ENCODE measurements at regions not wholly inside any gene's neighbourhood (a gene's known extent, or its start where the extent isn't known, plus 50 kb on each side); places are given as distances from the start of the nearest gene placed in this dataset.
"Not testable (repeated sequence)": the region's sequence is repeated elsewhere in the genome, so short reads cannot be mapped to it uniquely, and the experiment has no call there.

DNA sequence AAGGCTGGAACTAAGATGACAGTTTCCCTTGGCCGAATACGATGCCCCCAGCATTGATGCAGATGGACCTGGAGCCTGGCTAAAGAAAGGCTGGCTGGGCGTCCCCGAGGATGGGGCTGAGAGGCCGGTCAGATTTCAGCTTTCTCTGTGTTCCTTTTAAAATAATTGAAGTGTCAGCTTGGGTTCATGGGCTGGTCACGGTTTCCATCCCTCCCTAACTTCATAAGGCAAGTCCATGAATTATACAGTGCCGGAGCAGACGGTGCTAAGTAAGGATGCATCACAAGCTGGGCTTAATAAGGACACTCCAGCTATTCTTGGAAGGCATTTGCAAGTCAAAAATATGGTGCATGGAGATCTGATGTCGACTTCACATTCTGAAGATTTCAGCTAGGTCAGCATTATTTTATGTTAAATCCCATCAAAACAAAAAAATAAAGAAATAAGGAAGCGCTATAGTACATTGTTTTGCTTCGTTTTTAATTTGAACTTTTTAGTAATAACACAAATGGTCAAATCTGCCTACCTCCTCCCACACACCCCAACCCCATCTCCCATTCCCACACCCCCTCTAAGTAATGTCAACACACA, 220.8 kb downstream of the RPLP1 start:
- no peak for DNase-seq (ENCODE audit: low read depth, low spot score)

DNA sequence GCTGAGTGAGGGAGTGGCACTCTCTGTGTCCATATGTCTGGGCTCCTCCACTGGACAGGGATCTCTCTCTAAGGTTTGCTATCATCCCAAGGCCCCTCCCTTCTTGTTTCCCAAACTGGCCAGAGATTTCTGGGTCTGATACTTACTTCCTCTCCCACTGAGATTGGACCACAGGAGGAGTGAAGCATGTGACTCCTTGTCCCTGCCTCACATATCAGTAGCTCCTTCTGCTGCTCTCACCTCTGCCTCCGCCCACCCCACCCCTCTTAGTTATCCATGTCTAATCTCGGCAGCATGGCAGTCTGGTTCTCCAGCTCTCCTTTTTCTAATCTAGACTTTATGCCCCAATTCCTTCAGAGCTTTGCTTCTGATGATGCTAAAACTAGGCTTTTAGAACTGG, 223.1 kb downstream of the RPLP1 start:
- no peak for DNase-seq (ENCODE audit: low read depth, low spot score)

DNA sequence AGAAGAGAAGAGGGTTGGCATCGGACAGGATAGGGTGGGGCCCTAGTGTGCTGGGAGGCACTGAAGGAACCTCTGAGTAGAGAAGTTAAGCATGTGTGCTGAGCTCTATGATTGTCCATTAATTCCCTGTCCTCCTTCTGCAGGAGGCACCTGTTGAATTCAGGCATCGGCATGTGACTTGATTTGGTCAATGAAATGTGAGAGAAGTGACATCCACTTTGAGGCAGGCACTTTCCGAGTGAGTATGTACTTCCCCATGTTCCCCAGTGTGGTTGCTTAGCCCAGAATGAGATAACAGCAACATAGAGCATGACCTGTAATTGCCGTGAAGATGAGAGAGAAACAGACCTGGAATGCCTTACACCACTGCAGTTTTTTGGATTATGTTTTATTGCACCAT, 224.8 kb downstream of the RPLP1 start:
- no peak for DNase-seq (ENCODE audit: low read depth, low spot score)

DNA sequence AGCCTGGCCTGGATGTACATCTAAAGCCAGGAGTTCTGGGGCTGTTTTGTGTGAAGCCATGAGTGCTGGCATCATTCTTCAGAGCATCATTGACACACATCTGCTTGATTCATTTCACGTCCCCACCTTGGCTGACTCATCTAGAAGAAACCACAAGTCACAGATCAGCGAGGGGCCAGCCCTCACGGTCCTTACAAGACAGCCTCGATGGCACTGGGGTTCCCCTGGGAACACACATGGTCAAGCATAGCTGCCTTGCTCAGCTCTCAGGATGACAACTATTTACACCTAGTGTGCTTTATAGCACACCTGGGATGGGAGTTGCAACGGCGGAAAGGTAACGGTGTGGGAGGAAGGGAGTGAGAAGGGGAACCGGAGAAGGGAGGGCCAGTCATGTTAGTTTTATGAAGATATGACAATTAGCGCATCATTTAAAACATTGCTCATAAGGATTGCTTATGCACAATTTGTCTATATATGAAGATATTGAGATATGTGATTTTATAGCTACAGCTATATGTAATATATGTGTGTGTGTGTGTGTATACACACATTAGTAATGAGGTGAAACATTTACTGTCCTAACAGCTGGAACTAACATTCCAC, 227.1 kb downstream of the RPLP1 start:
- DNase-seq (ENCODE audit: low read depth, low spot score) = no peak

DNA sequence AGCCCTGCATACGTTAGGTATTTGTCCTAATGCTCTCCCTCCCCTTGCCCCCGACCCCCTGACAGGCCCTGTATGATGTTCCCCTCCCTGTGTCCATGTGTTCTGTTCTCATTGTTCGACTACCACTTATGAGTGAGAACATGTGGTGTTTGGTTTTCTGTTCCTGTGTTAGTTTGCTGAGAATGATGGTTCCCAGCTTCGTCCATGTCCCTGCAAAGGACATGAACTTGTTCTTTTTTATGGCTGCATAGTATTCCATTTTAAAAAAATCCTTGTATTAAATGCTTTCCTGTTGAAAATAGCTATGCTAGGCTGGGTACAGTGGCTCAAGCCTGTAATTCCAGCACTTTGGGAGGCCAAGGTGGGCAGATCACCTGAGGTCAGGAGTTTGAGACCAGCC, 232.2 kb downstream of the RPLP1 start:
- DNase-seq (ENCODE audit: low read depth, low spot score) = not testable (repeated sequence)

DNA sequence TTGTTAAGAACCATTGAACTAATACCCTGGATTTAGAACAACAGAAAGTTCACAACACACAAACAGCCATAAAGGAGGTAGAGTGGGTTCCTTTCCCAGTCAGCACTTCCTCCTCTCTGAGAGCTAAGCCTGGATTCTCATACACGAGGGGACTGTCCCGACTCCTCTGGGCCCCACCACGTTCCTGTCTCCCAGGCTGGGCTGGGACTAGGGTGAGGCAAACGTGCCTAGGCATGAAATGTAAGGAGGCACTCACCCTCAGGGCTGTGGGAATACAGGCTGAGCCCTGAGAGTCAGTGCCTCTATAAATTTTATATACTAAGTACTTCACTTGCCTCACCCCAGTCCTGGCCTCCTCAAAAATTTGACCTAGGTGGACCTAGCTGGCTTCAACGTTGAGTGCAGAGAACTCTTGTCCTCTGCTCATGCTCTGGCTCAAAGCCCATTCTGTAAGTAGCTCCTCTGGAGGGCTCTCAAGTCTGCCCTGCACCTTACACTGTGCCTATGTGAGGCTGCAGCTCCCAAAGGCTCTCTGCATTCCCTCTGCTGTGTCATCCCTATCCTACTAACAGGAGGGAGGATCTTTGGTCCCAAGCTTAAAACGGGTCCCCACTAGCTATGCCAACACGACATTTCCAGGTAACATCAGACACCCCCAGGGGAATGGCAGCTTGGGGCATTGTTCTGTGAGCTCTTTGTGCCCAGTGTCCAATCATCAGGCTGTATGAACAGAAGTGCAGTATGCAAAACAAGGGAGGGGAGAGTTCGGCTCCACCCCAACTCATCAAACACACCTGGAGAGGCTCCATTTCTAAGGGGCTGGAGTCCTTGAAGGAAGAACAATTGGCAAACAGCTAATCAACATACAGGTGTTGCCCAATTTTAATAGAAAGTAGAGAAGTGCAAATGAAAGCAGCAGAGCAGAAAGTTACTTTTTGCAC, 233.2 kb downstream of the RPLP1 start:
- DNase-seq (ENCODE audit: low read depth, low spot score) = no peak

DNA sequence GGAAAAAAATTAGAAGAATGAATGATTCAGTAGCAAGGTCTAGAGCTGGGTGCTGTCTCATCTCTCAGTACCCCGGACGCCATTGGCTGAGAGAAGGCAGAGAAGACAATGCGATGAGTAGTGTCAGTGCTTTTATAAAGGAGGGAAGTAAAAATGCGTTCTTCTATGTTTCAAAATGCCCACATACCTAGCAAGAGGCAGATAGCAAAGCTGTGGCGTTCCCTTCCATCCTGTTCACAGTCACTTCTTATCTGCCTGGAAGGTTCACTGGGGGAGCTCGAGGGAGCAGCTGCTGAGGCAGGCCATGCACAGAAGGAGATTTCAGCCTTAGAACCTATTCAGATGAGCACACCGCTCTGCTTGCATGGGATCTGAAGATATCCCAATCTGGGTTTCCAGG, 234.0 kb downstream of the RPLP1 start:
- DNase-seq (ENCODE audit: low read depth, low spot score) = no peak

DNA sequence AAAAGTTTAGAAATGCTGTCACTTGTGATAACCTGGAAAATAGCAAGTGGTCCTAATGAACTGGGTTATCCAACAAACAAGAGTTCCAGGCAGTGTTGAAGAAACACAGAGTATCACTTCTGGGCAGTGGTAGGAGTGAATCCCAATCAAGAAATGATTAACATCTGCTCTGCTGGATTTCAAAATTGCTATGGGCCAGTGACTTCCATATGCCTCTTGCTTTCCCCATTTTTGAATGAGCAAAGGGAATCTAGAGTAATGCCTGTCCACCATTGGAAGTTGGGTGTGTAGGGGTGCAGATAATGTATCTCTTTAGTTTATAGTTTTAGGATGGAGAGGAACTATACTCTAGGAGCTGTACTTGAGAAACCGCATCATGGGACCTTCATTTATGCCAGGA, 236.5 kb downstream of the RPLP1 start:
- DNase-seq (ENCODE audit: low read depth, low spot score) = no peak

DNA sequence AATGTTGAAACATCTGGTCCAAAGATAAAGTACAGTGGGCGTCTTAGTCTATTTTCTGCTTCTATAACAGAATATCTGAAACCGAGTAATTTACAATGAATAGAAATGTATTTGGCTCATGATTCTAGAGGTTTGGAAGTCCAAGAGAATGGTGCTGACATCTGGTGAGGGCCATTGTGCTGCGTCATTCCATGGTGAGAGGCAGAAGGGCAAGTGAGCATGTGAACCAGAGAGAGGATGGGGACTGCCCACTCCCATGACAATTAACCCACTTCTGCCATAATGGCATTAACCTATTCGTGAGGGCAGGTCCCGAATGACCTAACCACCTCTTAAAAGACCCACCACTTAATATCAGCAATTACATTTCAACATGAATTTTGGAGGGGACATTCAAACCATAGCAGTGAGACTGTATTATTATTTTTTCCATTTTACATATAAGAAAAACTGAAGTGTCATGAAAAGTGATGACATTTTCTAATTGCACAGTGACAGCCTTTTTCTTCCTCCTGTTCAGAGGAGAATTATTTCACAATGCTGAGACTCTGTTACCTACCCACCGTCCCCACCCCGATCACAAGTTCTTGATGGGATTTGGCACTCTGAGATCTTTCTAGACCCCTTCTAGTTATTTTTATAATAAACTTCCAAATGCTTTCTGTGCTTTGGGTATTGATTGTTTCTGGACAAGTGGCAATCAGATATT, 238.8 kb downstream of the RPLP1 start:
- DNase-seq (ENCODE audit: low read depth, low spot score) = no peak

DNA sequence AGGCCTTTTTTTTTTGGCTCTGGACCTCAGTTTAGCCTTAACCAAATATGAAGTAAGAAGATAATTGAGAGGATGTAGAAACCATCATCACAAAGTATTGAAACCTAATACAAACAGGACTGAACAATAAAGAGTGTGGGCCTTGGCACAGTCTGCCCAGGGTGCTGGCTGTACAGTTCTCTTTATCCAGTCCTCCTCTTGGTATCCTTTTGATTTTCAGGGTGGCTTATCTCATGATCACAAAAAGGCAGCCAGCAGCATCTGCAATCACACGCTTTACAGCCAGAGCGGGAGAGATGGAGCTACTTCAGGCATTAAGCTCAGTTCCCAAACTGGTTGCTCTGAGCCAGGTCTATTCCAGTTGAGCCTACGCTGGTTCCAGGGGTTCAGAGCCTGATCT, 239.7 kb downstream of the RPLP1 start:
- DNase-seq (ENCODE audit: low read depth, low spot score) = no peak

DNA sequence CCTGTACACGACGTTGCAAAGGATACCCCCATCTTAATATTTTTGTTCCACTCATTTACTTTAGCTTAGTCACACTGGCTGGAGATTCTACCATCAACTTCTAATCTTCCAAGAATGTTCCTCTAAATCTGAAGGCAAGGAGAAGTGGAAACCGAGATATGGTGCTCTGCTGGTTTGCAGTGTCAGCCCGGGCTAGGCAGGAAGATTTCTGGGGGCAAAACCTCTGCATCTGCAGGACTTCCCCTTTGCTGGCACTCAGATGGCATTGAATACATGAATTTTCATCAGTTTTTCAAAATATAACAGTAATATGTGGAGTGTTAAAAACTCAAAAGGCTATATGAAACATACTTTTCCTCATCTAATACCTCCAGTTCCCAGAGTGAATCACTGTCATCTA, 240.4 kb downstream of the RPLP1 start:
- no peak for DNase-seq (ENCODE audit: low read depth, low spot score)

DNA sequence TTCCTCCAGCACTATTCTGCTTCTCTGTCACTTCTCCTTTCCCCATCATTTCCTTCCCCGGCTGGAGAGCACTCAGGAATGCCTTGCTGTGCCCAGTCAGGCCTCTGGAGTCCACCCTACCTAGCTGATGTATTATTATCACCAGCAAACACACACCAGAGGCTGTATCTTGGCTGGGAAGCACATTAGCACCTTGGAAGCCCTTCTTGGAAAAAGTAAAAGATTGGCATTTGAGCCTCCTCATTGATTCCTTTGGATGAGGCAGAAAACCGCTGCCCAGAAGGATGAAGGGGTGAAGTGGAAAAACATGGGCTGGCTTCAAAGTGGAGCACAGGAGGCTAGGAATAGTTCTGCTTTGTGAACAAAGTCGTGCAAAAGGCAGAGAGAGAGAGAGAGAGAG, 244.3 kb downstream of the RPLP1 start:
- DNase-seq (ENCODE audit: low read depth, low spot score) = no peak

DNA sequence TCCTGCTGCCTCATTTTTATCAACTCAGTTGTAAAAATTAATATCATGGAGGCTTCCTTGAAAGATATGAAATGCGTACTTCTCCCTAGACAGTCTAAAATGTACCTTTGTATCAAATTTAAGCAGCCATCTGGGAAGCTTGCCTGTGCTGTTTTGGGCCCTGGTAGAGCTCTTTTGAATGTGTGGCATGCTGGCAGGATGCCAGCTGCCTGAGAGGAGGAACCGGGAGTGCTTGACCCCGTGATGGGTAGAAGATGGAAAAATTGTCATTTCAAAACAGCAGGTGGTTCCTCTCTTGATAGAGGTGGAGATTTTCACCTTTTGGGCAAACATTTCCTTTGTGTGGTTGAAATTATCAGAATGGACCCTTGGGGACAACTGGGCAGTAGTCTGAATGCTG, 245.3 kb downstream of the RPLP1 start:
- no peak for DNase-seq (ENCODE audit: low read depth, low spot score)

DNA sequence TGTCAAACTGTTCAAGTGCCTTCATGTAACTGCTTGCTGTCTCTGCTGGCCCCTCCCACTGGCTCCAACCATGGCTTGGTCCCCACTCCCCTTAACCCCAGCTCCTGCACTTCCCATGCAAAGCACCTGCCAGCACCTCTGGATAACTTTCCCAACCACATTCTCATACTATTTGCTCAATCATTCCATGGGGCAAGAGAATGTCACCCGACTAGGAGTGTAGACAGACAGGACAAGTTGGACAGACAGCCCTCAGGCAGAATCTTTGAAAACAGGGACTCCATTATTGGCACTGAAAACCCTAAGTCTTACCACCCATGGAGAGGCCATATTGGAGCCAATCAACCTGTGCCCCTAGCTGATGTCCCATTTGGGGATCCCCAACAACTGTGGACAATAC, 246.5 kb downstream of the RPLP1 start:
- DNase-seq (ENCODE audit: low read depth, low spot score) = no peak

DNA sequence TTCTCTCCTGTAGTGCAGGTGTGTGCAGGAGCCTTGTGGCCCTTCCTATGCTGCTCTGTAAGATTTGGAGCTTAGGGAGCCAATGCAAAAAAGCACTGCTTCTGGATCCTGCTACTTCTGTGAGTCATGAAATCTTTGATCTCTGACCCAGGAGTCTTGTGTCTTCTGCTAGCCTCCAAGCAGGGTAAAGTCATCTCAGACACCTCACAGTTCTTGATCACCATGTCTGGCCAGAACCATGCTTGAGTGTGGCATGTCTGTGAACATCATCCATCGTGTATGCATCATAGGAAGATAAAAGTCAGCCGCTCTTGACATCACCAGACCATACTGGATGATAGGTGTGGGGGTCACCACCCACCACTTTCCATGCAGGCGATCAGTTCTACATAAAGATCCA, 247.8 kb downstream of the RPLP1 start:
- DNase-seq (ENCODE audit: low read depth, low spot score) = no peak

DNA sequence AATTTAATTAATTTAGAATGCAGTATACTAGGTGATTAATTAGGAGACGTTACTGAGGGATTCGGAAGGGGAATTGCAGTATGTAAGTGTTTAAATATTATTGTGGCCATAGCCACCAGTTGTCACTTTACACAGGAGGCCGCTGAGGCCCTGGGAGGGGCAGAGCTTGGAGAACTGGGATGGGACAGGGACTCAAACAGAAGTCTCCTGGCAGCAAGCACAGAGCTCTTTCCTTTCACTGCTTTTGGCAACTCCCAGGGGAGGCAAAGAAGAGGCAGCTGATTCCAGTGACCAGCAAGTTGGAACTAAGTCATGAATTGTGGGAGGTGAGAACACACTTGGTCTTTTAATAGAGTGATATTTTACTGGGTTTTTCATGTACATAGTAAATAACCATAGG, 248.6 kb downstream of the RPLP1 start:
- no peak for DNase-seq (ENCODE audit: low read depth, low spot score)

DNA sequence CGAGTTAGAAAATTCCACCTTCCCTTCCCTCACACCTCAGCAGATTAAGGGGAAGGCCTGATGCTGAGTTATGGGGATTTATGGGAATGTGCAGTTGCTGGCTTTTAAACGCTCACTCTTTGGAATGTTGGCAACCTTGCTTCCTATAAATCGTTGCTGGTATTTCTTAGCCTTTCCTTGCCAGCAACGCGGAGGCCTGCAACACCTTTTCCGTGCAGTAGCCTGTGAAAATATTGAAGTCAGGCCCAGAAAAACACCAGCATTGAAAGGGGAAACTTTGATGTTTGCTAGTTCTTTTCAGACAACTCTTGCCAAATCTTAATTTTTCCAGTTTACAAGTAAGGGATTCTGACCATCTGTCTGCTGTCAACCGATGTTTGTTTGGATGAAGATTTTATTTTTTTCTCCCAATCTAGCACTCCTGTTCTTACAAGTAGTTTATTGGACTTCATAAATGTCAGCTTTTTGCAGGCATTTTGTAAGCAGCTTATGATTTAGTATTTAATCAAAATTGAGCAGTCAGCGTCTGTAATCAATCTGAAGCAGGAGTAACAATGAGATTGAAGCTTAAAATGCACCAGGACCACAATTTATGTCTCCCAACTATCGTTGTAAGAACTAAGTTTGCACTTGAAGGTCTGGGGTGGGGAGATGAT, 251.0 kb downstream of the RPLP1 start:
- no peak for DNase-seq (ENCODE audit: low read depth, low spot score)

DNA sequence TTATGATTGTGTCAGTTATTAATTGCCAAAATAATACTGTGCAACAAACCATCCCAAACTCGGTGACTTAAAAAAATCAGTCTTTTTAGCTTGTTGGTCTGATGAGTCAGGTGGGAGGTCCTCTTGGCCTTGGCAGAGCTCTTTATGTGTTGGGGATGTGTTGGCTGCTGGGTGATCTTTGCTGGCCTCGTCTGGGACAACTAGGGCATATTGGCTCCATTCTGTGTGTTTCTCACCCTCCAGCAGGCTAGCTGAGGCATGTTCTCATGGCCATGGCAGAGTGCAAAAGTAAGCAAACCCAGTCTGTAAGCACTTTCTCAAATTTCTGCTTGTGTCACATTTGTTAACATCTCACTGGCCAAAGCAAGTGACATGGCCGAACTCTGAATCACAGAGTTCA, 251.6 kb downstream of the RPLP1 start:
- no peak for DNase-seq (ENCODE audit: low read depth, low spot score)

DNA sequence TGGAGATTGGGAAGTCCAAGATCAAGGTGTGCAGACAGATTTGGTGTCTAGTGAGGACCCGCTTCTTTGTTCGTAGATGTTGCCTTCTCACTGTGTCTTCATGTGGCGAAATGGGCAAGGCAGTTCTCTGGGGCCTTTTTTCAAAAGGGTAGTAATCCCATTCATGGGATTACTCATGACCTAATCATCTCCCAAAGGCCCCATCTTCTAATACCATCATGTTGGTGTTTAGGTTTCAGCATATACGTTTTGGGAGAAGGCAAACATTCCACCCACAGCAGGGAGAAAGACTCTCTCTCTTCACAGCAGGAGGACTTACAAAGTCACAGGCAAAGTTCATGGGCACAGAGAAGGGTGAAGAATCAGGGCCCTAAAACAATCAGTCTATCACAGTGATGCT, 252.1 kb downstream of the RPLP1 start:
- DNase-seq (ENCODE audit: low read depth, low spot score) = no peak

DNA sequence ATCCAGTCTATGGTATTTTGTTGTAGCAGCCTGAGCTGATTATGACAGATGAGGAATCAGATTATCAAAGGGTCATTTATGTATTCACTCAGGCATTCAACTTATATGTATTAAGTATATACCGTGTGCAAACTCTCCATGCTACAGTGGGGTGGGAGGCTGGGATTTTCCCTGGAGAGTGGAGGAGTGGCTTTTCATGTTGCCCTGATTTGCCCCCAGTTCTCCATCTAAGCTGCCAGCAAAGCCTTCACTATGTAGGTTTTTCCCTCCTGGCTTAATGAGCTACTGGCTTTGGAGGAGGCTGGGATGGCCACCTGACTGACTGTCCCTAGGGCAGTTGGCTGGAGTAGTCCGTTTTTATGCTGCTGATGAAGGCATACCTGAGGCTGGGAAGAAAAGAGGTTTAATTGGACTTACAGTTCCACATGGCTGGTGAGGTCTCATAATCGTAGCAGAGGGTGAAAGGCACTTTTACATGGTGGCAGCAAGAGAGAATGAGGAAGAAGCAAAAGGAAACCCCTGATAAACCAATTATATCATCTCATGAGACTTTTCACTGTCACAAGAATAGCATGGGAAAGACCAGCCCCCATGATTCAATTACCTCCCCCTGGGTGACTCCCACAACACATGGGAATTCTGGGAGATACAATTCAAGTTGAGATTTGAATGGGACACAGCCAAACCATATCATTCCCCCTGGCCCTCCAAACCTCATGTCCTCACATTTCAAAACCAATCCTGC, 253.9 kb downstream of the RPLP1 start:
- DNase-seq (ENCODE audit: low read depth, low spot score) = no peak

DNA sequence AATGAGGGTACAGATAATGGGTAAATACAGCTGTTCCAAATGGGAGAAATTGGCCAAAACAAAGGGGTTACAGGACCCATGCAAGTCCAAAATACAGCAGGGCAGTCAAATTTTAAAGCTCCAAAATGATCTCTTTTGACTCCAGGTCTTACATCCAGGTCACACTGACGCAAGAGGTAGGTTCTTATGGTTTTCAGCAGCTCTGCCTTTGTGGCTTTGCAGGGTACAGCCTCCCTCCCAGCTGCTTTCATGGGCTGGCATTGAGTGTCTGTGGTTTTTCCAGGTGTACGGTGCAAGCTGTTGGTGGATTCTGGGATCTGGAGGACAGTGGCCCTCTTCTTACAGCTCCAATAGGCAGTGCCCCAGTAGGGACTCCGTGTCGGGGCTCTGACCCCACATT, 254.6 kb downstream of the RPLP1 start:
- DNase-seq (ENCODE audit: low read depth, low spot score) = not testable (repeated sequence)
